Endothelial cell of umbilical vein (primary cell): ENCODE measurements at regions not wholly inside any gene's neighbourhood (a gene's known extent, or its start where the extent isn't known, plus 50 kb on each side); places are given as distances from the start of the nearest gene placed in this dataset.

ENCODE experiments used
- EZH2 ChIP-seq: IDR thresholded peaks from 2 replicates; pipeline ENCODE4 v1.6.1; 2012; ENCODE audit warnings: borderline replicate concordance, low read depth, mild to moderate bottlenecking, moderate library complexity, low read length, inconsistent platforms; ENCODE audit not compliant: severe bottlenecking
- MYC ChIP-seq: IDR thresholded peaks from one replicate; pipeline ENCODE4 v1.6.1; 2011; ENCODE audit warnings: mild to moderate bottlenecking, low read depth, low read length
- POLR2A ChIP-seq: IDR thresholded peaks from 2 replicates; pipeline ENCODE4 v1.6.1; 2012; ENCODE audit warnings: low read depth, mild to moderate bottlenecking, control low read depth, low read length
- POLR2AphosphoS5 ChIP-seq: IDR thresholded peaks from 2 replicates; pipeline ENCODE4 v1.6.1; 2012; ENCODE audit warnings: low read depth, mild to moderate bottlenecking, control low read depth, low read length, moderate library complexity; ENCODE audit not compliant: insufficient read depth
- TF ChIP-seq, protein P1 (sequence below), 2 donors: IDR thresholded peaks; 1 replicate in 1 of 2; 2 replicates in 1 of 2; pipeline ENCODE4 v1.5.1; 2011; ENCODE audit warnings: low read length in 2 of 2, mild to moderate bottlenecking in 2 of 2, moderate library complexity in 2 of 2, control low read depth in 1 of 2, inconsistent platforms in 1 of 2, low read depth in 1 of 2; ENCODE audit not compliant: insufficient read depth in 1 of 2; ENCODE audit errors: extremely low read depth in 1 of 2

DNA sequence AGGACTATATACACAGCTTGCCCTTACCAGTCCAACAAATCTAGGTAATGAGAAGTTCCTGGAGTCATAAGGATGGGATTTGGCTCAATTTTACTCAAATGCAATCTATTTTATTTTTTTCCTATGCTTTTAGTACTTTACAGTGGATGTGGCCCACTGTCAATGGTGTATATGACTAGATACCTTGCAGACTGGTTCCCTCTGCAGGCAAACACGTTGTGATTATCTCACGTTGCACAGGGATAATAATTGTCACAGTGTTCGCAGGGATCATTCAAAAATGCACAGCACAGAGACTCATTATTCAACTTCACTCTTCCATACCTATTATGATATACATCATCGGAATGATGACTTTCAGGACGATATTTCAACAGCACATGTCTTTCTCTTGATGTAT, 359.7 kb downstream of the MBD2 start:
- TF ChIP-seq, protein P1, sequence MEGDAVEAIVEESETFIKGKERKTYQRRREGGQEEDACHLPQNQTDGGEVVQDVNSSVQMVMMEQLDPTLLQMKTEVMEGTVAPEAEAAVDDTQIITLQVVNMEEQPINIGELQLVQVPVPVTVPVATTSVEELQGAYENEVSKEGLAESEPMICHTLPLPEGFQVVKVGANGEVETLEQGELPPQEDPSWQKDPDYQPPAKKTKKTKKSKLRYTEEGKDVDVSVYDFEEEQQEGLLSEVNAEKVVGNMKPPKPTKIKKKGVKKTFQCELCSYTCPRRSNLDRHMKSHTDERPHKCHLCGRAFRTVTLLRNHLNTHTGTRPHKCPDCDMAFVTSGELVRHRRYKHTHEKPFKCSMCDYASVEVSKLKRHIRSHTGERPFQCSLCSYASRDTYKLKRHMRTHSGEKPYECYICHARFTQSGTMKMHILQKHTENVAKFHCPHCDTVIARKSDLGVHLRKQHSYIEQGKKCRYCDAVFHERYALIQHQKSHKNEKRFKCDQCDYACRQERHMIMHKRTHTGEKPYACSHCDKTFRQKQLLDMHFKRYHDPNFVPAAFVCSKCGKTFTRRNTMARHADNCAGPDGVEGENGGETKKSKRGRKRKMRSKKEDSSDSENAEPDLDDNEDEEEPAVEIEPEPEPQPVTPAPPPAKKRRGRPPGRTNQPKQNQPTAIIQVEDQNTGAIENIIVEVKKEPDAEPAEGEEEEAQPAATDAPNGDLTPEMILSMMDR (IDR thresholded peaks at IDR 0.05; ENCODE audit: extremely low read depth in 1 of 2, insufficient read depth in 1 of 2, low read depth in 1 of 2, low read length in 2 of 2) = no peak
- no peak for TF ChIP-seq EZH2
- no peak for TF ChIP-seq POLR2A
- TF ChIP-seq POLR2AphosphoS5 = no peak
- TF ChIP-seq MYC = no peak
